GM21619 (cell line): ENCODE measurements at regions not wholly inside any gene's neighbourhood (a gene's known extent, or its start where the extent isn't known, plus 50 kb on each side); places are given as distances from the start of the nearest gene placed in this dataset.

Source experiments
- ATAC-seq: cut with Tn5 transposase; IDR thresholded peaks from one replicate; pipeline ENCODE4 v1.9.1; 2021; ENCODE audit not compliant: unreplicated experiment

DNA sequence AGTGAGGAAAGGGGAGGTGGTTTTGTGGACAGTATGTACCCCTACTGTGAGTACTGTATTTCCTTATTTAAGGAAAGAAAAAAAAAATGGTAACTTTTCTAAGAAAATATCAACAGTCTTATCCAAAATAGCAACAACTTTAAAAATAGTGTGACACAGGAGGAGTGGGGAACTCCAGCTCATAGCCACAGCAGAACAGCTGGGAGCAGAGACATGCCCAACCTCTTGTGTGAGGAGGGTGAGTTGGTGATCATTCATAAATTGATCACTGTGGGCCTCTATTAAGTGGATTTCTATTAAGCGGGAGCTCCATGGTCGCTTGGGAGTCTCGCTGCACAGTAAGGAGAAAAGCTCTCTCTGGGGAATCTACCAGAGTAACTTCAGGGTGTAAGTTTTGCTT, 158.8 kb upstream of the DUSP10 start:
- ATAC-seq = no peak

DNA sequence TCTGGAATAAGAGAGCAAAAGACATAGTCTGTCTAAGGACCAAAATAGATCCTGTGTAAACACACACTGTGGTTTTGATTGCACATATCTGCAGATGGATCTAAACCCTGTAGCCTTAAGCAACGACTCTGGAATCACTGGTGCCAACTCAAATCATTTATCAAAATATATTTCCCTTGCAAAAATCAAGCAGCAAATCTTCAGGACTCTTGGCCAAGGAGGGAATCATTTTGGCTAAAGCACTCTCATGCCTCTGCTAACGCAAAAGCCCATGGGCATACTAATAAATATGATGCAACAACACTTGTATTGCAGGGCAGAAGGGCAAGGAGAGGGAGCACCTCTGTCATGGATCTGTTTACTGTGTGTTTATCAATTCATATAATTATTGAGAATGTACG, 155.4 kb upstream of the DUSP10 start:
- no peak for ATAC-seq

DNA sequence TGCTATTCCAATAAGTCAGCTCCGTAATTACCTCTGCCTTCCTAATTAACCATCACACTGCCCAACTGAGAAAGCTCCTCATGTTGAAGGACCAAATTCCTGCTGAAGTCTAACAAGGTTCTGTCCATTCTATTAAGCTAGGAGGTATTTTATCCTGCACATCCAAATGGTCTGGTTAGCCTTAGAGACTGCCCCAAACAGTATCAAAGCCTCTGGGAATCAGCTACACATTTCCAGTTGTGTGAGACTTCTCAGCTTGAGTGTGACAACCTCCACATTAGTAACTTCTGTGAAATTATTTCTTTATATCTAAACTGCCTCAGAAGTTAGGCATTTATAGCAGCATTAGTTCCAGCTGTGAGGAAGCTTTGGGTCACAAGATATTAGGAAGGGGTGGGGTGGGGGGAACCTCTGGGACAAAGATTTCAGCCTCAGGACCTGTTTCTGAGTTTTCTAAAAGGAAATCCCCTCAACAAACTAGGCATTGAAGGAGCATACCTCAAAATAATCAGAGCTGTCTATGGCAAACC, 150.5 kb upstream of the DUSP10 start:
- ATAC-seq = no peak

DNA sequence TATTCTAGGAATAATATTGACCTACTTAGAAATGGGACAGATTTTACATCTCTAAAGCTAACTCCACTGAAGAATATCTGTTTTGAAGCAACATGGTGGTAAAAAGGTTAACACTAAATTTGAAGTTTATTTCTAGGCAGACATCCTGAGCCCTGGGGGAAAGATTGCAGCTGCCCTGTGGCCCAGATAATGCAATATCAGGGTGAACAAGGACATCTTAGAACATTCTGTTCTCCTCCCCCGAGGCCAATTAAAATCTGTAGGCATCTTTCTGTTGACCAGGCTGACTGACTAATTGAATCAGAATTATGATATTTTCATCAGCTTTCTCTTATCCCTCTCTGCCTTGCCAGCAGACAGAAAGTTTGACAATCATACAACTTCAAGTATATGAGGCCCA, 149.8 kb upstream of the DUSP10 start:
- no peak for ATAC-seq

DNA sequence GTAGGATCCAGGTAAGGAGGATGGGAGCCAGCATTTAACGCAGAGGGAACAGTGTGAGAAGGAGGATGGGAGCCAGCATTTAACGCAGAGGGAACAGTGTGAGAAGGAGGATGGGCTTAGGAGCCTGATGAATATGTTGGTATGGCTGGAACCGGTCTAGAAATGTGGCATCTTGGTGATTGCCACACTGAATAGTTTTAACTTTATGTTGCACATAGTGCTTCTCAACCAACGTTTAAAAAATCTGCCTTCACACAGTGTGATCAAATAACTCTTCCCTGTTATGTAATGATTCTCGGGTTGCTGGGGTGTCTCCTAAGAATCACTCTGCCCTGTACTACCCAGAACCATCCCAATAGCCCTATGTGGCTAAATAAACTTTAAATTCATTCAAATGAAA, 146.9 kb upstream of the DUSP10 start:
- no peak for ATAC-seq

DNA sequence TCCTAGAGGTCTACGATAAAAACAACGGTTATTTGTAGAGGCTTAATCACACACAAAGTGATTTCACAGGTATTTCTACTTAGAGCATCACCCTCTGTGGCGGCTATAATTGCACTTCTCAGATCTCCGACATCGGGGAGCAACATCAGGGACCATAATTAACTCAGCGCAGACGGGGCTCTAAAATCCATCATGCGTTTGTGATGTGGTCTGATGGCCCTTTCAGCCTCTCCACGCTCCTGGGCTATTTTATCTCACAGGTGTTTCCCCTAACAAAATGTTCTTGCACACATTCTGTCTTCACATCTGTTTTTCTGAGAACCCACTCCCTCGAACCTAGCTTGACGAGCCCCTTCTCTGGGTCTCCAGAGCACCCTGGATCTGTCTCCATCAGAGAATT, 146.3 kb upstream of the DUSP10 start:
- no peak for ATAC-seq

DNA sequence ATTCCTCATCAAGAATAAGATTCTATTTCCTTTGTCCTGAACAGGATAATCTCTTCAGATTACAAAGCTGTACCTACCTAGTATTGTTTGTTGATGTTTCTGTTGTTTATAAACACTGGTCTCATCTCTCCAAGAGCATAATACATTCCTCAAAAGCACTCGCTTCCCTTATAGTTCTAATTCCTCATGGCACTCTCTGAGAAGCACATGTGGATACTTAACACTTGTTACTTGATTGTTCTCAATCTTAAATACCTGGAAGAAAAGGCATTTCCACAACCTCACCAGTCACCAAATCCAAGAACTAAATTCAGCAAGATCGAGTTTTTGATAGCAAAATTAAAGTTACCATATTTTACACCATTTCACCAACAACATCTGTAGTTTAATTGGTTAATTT, 145.9 kb upstream of the DUSP10 start:
- no peak for ATAC-seq

DNA sequence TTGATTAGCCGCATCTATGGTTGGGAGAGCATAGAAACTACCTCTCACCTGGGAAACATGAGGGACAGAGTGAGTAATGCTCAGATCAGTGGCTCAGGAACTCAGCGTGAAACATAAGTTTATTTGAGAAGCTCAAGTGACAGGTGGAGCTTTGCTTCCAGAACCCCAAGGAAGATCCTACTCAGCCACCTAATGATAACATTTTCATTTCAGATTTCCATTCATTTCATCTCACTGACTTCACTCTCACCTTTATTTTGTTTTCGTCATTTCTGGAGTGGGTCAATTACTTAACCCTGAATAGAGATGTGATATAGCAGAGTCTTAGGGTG, 145.5 kb upstream of the DUSP10 start:
- no peak for ATAC-seq

DNA sequence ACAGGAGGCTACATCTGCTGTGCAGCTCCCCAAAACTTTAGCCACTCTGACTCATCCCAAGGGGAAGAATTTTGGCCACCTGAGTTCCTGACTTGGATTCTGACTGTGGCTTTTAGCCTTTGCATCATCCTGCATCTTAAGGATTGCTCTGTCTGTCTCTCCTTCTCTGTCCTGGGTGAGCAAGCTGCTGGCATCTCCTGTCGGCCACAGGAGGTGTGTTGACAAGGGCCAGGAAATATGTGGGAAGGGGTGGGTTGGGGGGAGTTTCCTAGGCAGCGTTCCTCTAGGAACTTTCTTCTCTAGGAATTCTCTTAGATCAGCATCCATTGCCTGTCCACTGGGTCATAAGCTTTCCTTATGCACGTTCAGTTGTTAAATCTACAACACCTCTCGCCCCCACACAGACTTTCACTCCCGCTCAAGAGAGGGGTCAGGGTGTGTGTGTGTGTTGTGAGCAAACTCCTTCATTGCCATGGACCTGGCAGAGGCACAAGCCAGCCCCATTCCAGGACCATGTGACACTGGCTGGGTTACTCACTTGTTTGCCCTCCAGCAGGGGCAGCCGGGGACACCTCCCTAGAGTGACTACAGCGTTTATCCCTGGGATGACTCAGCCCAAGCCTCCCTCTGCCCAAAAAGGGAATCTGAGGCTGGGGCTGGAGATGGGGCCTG, 145.0 kb upstream of the DUSP10 start:
- no peak for ATAC-seq

DNA sequence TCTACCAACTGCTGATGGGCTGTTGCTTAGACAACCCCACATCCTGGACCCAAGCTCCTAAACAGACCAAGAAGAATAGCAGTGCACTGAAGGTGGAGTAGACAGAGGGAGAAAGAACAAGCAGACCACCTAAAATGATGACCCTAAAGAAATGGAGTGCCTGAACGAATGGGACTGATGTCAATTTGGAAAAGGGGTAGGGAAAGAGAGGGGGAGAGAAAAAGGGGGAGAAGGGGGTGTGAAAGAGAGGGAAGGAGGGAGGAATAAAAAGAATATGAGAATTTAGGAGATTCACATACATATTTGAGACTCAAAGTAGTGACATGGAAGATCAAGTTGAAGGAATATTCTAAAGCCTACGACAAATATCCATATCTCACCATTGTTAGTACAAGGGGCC, 144.4 kb upstream of the DUSP10 start:
- no peak for ATAC-seq

DNA sequence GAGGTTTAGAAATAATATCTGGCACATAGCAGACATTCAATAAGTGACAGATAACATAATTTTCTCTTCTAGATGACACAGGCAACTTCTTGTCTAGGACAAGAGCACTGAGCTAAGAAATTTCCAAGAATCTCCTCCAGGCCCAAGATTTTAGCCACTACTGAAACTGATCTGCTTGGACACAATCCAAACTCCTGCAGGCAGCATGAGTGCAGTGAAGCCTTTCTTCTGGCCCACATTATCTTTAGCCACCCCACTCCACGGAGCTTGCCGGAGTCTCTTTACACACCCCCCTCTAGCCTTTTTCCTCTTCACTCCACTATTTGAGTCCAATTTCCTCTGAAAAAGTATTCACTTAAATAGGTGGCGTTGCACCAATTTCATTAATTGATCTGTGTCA, 142.9 kb upstream of the DUSP10 start:
- no peak for ATAC-seq

DNA sequence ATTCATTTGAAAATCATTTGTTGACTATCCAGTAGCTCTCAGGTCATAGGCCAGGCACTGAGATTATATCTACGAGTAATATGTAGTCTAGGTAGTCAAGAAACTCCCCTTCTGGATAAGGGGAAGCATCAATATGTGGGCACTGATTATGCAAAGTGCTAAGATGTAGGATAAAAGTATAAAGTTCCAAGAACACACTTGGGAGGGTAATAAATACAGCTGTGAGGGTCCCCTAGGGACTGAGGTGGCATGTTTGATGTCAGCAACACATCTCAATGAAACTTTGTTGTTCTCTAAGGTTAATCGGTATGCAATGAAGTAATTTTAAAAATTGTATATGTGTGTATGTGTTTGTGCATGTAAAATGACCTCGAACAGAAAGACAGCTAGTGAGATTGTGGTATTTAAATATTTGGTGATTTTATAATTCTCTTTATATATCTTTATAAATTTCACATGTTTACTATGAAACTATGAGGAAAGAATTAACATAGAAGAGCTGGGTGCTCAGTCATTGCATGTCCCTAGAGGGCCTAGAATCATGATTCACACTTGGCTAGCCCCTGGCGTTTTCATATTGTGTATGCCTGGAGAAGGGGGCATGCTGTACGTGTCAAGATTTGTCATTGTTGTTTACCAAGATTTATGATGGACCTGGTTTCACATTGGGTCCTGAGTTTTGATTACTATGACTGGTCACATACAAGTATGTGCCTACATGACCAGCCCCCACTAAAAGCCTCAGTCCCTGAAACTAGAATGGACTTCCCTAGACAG, 140.1 kb upstream of the DUSP10 start:
- ATAC-seq = peak; percentile 39

DNA sequence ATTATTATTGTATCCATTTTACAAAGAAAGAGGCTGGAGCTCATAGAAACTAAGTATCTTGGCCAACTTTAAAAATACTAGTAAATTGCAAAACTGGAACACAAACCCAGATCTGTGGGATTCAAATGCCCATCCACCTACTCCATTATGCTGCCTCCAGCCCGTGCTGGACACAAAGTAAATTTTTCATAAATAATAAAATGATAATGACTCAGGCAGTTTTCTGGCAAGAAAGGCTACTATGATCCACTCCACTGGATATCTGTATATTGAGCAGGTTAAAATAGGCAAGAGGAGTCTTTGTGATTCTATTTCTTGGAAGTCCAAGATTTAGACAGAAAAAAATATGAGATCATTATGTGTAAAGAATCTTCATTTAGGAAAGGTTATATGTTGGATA, 138.3 kb upstream of the DUSP10 start:
- ATAC-seq = no peak

DNA sequence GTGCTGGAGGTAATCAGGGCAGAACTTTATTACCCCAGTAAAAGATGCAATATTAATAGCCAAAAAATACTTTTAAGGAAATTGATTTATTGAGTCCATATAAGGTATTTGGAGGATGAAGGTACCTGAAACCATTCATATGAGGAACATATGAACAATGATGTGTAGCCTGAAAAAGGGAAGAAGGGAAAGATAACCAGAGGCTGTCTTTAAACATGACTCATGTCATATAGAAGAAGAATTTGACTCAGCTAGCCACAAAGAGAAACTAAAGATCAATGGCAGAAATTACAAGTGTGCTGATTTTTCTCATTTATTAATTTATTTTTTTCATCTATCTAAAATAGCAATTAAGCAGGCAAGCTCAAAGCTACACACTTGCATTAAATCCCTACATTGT, 136.2 kb upstream of the DUSP10 start:
- peak; percentile 77 for ATAC-seq

DNA sequence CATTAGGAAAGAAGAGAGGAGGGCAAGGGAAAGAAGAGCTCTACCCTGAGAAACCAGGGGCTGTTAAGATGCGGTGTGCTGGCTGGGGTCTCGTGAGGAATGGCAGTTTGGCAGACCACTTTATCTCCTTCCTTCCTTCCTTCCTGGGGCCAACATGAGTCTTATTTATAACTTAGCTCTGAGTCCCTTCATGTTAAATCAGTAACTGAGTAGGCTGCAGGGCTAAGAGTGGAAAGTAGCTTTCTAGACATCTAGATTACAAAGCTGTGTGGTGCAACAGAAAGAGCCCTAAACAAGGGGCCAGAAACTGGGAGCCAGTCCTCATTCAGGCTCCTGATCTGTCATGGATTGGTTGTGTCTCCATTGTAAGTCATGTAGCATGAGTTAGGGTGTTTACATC, 135.4 kb upstream of the DUSP10 start:
- ATAC-seq = no peak

DNA sequence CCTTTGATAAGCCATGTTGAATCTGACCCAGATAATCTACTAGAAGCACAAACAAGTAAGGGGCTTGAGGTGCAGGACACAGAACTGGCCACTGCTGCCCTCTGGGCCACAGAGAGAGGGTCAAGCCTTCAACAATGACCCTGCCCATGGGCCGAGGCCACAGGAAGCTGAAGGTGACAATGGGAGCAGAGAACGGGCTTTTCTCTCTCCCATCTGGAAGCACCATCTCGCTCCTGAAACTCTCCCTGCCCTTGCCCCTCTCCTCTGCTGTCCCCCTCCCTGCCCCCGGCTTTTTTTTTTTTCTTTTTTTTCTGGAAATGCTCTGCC, 133.1 kb upstream of the DUSP10 start:
- ATAC-seq = no peak

DNA sequence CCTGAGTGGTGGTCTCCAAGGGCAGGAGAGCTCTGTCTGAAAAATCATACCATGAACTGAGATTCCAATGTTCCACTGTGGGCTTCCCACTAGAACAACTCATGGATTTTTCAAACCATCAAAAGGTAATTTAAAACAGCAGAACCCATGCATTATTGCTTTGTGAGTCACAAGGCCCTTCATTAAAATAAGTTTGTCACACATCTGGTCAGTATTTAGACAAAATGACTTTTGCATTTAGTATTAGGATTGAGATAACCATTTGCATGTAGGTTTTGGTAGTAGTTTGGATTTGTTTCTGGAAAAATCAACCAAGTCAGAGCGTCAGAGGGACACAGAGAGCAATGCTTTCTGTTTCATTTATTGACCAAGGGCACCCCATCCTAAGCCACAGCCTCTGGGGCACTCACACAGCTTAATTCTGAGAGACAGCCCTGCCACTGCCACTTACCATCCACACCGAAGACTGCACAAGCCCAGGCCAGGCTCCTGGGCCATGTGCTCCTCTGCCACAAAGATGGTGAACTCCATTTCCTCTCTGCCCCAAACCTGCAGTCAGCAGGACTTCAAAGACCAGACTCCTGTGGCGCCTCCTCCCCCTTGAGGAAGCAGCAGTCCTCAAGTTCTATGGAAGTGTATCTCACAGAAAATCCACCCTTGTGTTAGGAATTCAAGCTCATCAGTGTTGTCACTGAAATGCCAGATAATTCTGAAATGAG, 132.6 kb upstream of the DUSP10 start:
- ATAC-seq = no peak

DNA sequence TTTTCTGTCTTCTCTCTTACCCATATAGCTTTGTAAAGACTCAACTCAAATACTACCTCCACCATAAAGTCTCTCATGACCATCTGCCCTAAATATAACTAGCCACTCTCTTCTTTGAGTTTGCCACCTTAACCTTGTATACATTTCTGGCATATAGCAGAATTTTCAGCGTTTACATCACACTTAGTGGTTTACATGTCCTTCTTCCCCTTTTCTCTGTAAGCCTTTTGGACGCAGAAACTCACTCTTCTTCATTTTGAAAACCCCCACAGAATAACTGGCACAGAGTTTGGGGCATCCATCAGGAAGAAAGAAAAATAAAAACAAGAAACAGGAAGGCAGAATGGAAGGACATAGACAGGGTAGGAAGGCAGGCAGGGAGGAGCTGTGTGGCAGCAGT, 131.8 kb upstream of the DUSP10 start:
- no peak for ATAC-seq

DNA sequence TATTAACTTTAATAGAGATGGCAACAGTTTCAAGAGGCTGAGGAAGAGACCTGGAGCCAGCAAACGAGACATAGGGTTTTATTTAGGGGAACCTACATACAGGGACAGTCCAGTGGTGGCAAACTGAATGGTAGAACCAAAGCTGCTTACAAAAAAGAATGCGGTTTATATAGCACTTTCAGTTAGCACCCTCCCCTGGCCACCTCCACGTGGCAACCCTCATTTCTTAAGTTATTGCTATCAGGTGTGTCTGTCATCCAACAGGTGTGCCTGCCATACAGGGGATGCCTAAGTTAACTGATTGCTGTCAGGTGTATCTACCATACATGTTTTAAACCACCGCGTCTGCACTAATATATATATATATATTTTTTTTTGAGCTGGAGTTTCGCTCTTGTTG, 129.2 kb upstream of the DUSP10 start:
- no peak for ATAC-seq

DNA sequence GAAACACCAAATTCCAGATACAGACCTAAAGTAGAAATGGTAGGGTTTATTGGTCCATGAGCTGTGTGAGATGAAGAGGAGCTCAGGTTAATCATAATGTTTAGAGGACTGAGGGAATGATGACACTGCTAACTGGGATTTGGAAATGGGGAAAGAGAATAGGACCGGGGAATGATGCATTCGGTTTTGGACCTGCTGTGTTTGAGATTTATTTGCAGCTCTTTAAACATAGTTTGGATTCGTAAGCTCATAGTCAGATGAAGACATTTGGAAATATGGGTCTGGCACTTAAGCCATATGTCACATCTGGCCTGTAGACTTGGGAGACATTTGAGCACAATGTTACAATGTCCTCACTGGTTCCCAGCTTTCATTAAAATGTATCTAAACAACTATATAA, 127.9 kb upstream of the DUSP10 start:
- no peak for ATAC-seq

DNA sequence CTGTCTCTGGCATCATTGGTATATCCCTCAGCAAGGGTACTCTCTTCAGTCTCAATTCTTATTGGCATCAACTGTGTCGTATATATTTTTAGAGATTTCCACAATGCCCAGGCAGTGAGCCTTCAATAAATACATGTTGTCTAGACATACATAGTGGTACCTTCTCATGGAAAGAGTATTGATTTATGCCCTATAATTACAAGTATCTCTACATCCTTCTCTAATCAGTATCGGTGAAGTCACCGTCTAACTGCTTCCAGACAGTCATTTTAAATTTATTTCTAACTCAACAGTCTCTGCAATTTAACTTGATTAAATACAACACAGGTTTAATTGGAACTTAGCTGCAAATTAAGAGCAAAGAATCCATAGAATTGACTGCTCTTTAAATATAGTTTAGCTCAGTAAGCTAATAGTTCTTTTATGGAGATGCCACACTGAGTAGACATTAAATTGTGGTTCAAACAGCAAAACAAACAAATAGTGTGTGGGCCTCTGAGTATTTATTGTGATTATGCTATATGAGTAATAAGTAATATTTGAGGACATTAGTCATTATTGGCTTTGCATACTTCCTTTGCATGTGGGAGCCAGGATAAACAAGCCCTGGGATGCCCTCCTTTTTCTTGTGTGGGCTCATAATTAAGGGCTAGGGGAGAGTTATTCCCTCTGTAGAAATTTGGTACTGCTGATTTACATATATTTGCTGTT, 126.9 kb upstream of the DUSP10 start:
- ATAC-seq = no peak

DNA sequence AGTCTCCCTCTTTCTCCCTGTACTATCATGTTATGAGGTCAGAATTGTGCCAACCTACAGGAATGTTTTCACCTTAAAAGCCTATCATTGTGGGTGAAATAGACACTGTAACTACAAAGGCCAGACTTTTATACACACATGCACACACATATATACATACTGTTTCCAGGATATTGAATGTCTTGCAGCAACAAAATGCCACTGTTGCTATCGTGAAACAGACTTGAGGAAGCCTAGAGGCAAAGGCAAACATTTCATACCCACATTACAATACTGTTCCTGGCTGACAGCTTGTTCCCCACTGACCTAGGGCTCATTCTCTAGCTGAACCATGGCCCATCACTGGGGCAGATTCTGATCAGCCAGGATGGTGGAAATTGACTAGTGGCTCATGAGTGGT, 125.1 kb upstream of the DUSP10 start:
- ATAC-seq = no peak
